ENCODE measurements at regions not wholly inside any gene's neighbourhood (a gene's known extent, or its start where the extent isn't known, plus 50 kb on each side); places are given as distances from the start of the nearest gene placed in this dataset.

DNA sequence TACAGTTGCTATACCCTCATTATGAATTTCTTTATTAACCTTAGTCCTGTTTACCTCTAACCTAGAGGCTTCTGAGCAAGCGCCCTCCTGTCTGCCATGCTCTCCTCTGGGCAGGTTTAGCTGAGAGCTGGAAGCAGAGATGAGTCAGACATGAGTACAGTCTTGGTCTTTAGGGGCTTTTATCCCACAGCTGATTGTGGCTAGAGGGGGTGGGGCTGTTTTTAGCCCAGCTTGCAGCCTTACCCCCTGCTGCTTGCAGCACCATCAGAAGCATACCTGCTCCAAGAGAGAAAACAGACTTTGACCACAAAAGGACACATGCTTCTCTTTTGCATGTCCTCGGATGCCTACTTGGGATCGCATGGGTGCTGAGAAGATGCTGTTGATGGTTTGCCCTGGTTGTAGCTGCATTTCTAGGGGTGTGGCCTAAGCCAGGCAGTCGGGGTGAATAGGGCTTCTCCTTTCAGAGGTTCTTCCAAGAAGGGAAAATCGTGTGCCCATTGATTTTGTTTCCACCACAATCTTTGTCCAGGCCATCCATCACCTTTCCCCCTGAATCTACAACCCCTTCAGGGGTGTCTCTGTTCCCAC, 115.0 kb upstream of the LGALSL start:
- DNase-seq (ENCODE audit: low read depth in 2 of 2), result no peak

- no peak for DNase-seq (ENCODE audit: low read depth in 2 of 2)
These were observed 112.5 kb upstream of the LGALSL start for GRCh38 chr2:64341461-64341860.

GRCh38 chr2:64342195-64343099, 111.5 kb upstream of the LGALSL start:
- no peak for DNase-seq (ENCODE audit: low read depth in 2 of 2)

- DNase-seq (ENCODE audit: low read depth in 2 of 2), result no peak
These were observed 108.9 kb upstream of the LGALSL start for GRCh38 chr2:64344999-64345576.

DNA sequence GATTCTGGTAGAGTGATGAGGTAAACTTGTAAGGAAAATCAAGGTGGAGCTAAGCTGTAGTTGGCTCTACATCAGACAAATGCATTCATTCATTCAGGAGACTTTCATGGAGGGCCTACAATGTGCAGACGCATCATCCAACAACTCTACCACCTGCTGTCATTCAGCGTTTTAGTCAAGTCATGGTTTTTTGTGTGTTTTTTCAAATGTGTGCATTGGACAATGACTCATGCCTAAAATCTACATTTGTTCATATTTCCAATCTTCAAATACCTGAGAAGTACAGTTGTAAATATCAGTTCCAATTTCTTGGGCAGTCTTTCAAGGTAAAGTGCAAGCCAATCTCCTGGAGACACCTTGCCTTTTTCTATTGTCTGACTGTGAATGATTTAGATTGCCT, 108.0 kb upstream of the LGALSL start:
- no peak for DNase-seq (ENCODE audit: low read depth in 2 of 2)

- DNase-seq (ENCODE audit: low read depth in 2 of 2), result no peak
These were observed 105.4 kb upstream of the LGALSL start for GRCh38 chr2:64348386-64349130.

GRCh38 chr2:64349131-64349530, 104.8 kb upstream of the LGALSL start:
- DNase-seq (ENCODE audit: low read depth in 2 of 2), result no peak

DNA sequence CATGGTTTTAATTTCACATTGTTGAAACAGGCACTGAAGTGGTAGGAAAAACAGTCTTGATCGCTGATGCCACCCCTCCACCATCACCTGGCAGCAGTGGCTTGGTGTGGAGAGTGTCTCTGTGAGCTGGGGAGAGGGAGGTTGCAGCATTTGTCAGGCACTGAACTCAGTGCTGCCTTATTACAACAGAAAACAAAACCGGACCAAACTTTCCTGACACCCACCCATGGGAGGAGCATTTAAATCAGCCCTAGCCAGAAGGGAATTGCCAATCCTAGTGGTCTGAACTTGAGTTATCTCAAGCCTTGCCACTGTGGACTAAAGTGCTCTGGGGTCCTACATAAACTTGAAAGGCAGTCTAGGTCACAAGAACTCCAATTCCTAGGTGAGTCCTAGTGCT, 103.0 kb upstream of the LGALSL start:
- DNase-seq (ENCODE audit: low read depth in 2 of 2), result no peak

GRCh38 chr2:64352292-64352691, 101.7 kb upstream of the LGALSL start:
- DNase-seq (ENCODE audit: low read depth in 2 of 2), result no peak

GRCh38 chr2:64354857-64355680, 98.9 kb upstream of the LGALSL start:
- no peak for DNase-seq (ENCODE audit: low read depth in 2 of 2)

GRCh38 chr2:64356906-64357305, 97.1 kb upstream of the LGALSL start:
- DNase-seq (ENCODE audit: low read depth in 2 of 2), result no peak

DNA sequence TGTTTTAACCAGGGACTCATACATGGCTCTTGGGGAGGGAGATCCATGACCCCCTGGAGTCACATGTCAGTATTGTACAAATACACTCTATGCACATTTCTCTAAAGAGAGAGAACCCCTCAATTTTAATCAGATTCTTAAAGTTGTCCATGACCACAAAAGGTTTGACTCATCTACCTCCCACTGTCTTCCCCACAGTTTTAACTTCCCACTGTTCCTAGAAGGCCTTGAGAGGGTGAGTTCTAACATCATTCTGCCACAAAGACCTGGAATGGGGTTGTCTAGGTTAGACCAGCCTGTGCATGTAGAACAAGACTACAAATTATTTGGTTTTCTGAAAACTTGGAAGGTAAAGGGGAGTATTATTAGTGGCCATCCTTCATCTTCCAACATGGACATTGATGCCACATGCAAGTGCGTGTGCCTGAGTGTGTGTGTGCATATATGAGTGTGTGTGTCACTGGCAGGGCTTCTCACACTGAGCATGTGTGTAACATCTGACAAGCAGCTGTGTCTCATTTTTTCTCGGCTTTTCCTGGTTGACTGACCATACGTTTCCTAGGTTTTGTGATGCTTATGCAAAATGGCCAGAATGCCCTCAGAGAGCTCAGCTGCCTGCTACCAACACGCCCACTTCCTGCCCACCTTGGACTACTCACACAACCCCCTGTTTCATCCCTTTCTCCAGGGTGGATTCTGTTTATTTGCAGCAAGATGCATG, 94.6 kb upstream of the LGALSL start:
- DNase-seq (ENCODE audit: low read depth in 2 of 2), result no peak

DNA sequence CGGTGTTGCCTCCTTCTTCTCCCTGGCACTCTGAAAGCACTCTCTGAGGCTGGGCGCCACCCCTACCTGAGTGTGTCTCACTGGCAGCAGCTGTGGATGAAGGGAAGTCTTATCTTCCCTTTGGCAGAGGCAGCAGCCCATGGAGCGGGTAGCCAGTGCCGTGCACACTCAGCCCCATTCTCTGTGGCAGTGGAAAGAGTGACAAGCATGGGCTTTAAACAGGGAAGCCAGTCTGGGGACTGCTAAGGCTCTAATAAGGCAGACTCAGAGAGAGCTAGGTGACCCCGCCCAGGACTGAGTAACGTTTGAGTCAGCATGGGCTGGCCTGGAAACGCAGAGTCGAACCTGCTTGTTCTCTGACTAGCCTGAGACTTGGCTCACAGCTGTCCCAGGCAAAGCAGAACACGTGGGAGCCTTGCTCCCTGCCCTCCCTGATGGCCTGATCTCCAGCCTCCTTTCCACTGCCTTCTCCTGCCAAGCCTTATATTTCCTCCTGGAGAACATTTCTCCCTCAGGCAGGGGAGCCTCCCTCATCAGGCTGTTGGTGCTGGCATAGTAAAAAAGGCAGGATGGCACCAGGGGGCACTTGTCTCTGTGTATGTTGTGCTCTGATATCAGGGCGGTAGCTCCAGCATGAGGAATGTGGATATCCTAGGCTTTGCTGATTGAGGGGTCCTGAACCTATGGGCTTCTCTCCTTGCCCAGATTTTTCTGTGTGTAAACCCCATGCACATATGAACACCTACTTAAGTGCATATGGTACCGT, 93.9 kb upstream of the LGALSL start:
- DNase-seq (ENCODE audit: low read depth in 2 of 2), result peak; percentile 47 to 66

DNA sequence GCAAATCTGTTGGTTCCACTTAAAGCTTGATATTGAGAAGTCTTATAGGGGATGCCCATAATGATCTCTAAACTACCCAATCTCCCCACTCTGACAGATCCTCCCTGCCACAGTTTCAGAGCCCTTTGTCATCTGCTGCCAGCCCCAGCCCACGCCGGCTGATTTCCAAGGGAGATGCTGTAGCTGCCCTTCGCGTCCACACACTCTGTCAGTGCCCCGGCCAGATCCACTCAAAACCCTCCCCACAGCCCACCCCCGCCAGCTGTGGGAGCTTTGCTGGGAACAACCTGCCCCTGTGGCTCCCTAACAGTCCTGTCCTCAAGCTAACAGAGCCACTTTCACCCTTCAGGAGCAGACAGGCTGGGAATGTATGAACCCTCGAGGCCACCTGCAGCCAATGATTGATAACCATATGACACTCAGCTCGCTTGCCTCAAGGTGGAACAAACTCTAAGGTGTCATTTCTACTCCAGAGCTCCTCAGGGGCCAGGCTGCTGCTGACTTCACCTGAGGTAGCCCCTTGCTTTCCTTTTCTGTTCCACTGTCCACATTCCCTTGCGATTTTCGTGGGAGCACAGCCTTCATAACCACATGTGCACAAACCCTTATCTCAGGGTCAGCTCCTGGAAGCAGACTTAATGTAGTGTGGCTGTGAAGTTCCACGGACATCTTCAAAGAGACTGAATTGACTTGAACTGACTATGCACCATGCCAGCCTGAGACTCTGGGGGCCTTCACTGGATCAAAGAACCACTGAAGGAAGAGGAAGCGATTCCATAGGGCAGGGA, 92.6 kb upstream of the LGALSL start:
- DNase-seq (ENCODE audit: low read depth in 2 of 2), result no peak

DNA sequence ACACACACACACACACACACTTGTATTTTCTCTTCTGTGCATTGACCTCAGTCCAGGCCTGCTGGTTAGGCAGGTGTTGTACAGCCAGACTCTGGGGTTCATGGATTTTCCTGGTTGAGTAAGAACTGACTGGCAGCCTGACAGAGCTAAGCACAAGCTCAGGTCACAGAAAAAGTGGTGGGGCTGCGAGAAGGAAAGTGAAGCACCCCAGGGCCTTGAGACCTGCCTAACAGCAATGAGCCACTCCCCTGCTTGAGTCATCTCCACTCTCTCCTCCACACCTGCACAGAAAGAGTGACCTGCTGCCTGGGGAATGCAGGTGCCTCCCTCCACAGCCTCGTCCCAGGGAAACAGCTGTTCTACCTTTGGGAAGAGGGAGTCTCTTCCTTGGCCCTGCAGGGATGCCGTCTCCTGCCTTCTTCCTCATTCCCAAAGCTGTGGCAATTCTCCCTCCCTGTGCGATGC, 91.4 kb upstream of the LGALSL start:
- no peak for DNase-seq (ENCODE audit: low read depth in 2 of 2)

DNA sequence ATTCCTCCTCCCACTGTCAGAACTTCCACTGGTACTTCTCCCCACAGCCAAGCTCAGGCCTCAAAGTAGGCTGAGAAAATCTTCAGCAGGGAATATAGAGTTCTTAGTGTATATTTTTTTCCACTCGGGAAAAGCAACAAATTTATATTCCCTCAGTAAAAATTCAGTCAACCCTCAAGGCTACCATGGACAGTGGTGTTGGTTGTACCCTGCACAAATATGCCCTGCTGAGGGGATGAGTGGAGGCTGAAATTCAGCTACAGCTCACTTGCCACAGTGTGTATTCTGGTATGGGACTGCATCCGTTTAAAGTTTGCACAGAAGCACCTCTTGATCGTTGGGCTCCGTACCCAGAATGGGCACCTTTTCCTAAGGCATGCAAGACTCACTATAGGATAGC, 90.8 kb upstream of the LGALSL start:
- DNase-seq (ENCODE audit: low read depth in 2 of 2), result no peak

- no peak for DNase-seq (ENCODE audit: low read depth in 2 of 2)
These were observed 90.1 kb upstream of the LGALSL start for GRCh38 chr2:64363848-64364247.

DNA sequence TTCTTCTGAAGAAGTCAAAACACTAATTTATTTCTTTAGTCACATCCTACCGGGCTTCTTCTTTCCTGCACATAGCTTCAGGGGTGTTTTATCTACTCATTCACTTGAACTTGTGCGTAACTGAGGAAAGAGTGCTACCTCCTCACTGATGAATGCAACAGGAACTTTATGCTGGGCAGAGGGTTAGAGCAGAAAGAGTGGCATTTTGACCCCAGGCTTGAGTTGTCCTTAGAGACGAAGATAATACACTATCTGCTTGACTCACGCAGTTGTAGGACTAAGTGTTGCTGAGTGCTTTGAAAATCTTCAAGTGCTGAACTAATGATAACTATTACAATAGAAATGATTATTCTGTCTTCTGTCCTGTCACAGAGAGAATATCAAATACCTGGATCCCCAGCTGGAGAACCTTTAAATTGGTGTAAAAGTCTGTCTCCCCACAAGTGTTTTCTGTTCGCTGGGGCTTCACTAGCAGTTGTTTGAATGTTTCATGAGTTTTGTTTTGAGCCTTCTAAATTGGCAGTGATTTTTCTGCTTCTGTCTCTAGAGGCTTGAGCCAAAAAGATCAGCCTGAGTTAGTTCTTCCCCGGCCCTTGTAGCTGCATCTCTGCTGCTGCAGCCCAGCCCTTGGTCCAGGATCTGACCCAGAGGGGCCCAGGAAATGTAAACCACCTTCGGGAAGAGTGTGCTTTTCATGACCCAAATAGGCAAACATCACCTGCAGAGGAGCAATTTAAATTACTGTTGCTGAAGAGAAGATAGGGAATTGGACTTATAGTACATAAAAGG, 86.3 kb upstream of the LGALSL start:
- no peak for DNase-seq (ENCODE audit: low read depth in 2 of 2)
